ENCODE measurements at regions not wholly inside any gene's neighbourhood (a gene's known extent, or its start where the extent isn't known, plus 50 kb on each side); places are given as distances from the start of the nearest gene placed in this dataset.

- intact Hi-C loops (cut with micrococcal nuclease) = no loop called here
- no peak for DNase-seq
- no peak overlapping the region for H3K27ac ChIP-seq (replicated peaks)
- no peak overlapping the region for H3K4me3 ChIP-seq
- TF ChIP-seq, protein P1, sequence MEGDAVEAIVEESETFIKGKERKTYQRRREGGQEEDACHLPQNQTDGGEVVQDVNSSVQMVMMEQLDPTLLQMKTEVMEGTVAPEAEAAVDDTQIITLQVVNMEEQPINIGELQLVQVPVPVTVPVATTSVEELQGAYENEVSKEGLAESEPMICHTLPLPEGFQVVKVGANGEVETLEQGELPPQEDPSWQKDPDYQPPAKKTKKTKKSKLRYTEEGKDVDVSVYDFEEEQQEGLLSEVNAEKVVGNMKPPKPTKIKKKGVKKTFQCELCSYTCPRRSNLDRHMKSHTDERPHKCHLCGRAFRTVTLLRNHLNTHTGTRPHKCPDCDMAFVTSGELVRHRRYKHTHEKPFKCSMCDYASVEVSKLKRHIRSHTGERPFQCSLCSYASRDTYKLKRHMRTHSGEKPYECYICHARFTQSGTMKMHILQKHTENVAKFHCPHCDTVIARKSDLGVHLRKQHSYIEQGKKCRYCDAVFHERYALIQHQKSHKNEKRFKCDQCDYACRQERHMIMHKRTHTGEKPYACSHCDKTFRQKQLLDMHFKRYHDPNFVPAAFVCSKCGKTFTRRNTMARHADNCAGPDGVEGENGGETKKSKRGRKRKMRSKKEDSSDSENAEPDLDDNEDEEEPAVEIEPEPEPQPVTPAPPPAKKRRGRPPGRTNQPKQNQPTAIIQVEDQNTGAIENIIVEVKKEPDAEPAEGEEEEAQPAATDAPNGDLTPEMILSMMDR (IDR thresholded peaks at IDR 0.05; ENCODE audit: borderline replicate concordance) = no peak
- no peaks in the 10 kb centered on the region for H3K36me3 ChIP-seq
- peaks cover 7% of the 10 kb centered on the region for H3K9me3 ChIP-seq (replicated peaks)
- no peaks in the 10 kb centered on the region for H3K4me1 ChIP-seq
- no peaks in the 10 kb centered on the region for H3K27me3 ChIP-seq (ENCODE audit: low read depth)
Observed at GRCh38 chr2:225340923-225341322, 58.6 kb upstream of the NYAP2 start.

GRCh38 chr2:225337183-225337582 is 62.3 kb upstream of the NYAP2 start:
- no peak for DNase-seq
- no peak overlapping the region for H3K4me3 ChIP-seq
- H3K36me3 ChIP-seq = no peaks in the 10 kb centered on the region
- H3K4me1 ChIP-seq = no peaks in the 10 kb centered on the region
- no peak overlapping the region for H3K27ac ChIP-seq (replicated peaks)
- no peaks in the 10 kb centered on the region for H3K27me3 ChIP-seq (ENCODE audit: low read depth)
- TF ChIP-seq, protein P1 (IDR thresholded peaks at IDR 0.05; ENCODE audit: borderline replicate concordance) = no peak
- intact Hi-C loops (cut with micrococcal nuclease) = no loop called here
- no peaks in the 10 kb centered on the region for H3K9me3 ChIP-seq (replicated peaks)

GRCh38 chr2:225334514-225334913 is 65.0 kb upstream of the NYAP2 start:
- TF ChIP-seq, protein P1 (IDR thresholded peaks at IDR 0.05; ENCODE audit: borderline replicate concordance) = no peak
- Histone ChIP-seq H3K4me3 (no peak overlapping the region), H3K4me1 (no peaks in the 10 kb centered on the region), H3K9me3 (replicated peaks) (no peaks in the 10 kb centered on the region), H3K27me3 (ENCODE audit: low read depth) (no peaks in the 10 kb centered on the region), H3K27ac (replicated peaks) (no peak overlapping the region), H3K36me3 (no peaks in the 10 kb centered on the region)
- intact Hi-C loops (cut with micrococcal nuclease) = no loop called here
- no peak for DNase-seq

GRCh38 chr2:225328192-225328591 is 71.3 kb upstream of the NYAP2 start:
- intact Hi-C loops (cut with micrococcal nuclease) = no loop called here
- peaks cover 7% of the 10 kb centered on the region for H3K9me3 ChIP-seq (replicated peaks)
- no peaks in the 10 kb centered on the region for H3K4me1 ChIP-seq
- H3K4me3 ChIP-seq = no peak overlapping the region
- TF ChIP-seq, protein P1 (IDR thresholded peaks at IDR 0.05; ENCODE audit: borderline replicate concordance) = no peak
- no peaks in the 10 kb centered on the region for H3K27me3 ChIP-seq (ENCODE audit: low read depth)
- no peak for DNase-seq
- H3K36me3 ChIP-seq = no peaks in the 10 kb centered on the region
- no peak overlapping the region for H3K27ac ChIP-seq (replicated peaks)

GRCh38 chr2:225326969-225327368 is 72.5 kb upstream of the NYAP2 start:
- intact Hi-C loops (cut with micrococcal nuclease) = no loop called here
- TF ChIP-seq, protein P1 (IDR thresholded peaks at IDR 0.05; ENCODE audit: borderline replicate concordance) = no peak
- H3K27me3 ChIP-seq (ENCODE audit: low read depth) = no peaks in the 10 kb centered on the region
- no peaks in the 10 kb centered on the region for H3K4me1 ChIP-seq
- no peaks in the 10 kb centered on the region for H3K36me3 ChIP-seq
- DNase-seq = no peak
- peaks cover 7% of the 10 kb centered on the region for H3K9me3 ChIP-seq (replicated peaks)
- no peak overlapping the region for H3K27ac ChIP-seq (replicated peaks)
- no peak overlapping the region for H3K4me3 ChIP-seq

GRCh38 chr2:225319872-225320271 is 79.6 kb upstream of the NYAP2 start:
- TF ChIP-seq, protein P1 (IDR thresholded peaks at IDR 0.05; ENCODE audit: borderline replicate concordance) = no peak
- no peaks in the 10 kb centered on the region for H3K4me1 ChIP-seq
- no peaks in the 10 kb centered on the region for H3K36me3 ChIP-seq
- peaks cover 50% of the 10 kb centered on the region for H3K9me3 ChIP-seq (replicated peaks)
- H3K27me3 ChIP-seq (ENCODE audit: low read depth) = no peaks in the 10 kb centered on the region
- no peak overlapping the region for H3K4me3 ChIP-seq
- no peak overlapping the region for H3K27ac ChIP-seq (replicated peaks)
- no peak for DNase-seq
- intact Hi-C loops (cut with micrococcal nuclease) = no loop called here

All from left ventricle myocardium inferior (tissue), 1 donor.